IMR-90 (cell line): ENCODE measurements at regions not wholly inside any gene's neighbourhood (a gene's known extent, or its start where the extent isn't known, plus 50 kb on each side); places are given as distances from the start of the nearest gene placed in this dataset.

Experiments used
- ATAC-seq: fragments of 200-7000 bp; cut with Tn5 transposase; 2 replicates; pipeline ENCODE4 v1.9.1; 2020; ENCODE audit warnings: low read depth, mild to moderate bottlenecking, moderate library complexity
- BruUV-seq: library from RNA; stranded (reverse); fragments of 400-500 nt; replicated peaks from 2 replicates; lab custom pipeline; 2021; lab: Mats Ljungman, UMichigan
- CTCF ChIA-PET: fragments of 300-600 bp; formaldehyde crosslinking; extraction: SDS; loops from one replicate; lab custom pipeline; 2021; ENCODE audit warnings: antibody characterized with exemption; lab: Yijun Ruan, JAX
- POLR2A ChIA-PET: fragments of 300-600 bp; sonication (Branson Sonifier 250); formaldehyde crosslinking; loops from one replicate; lab custom pipeline; 2022; ENCODE audit warnings: antibody characterized with exemption; ENCODE audit not compliant: unreplicated experiment; lab: Charles Lee
- DNase-seq: peaks from one replicate; pipeline ENCODE4 v3.0.0; 2013
- H2AFZ ChIP-seq: replicated peaks from 2 replicates; pipeline ENCODE3; 2013; ENCODE audit warnings: low read length, mild to moderate bottlenecking; ENCODE audit not compliant: poor library complexity
- H2AK5ac ChIP-seq: 2 replicates; pipeline ENCODE4 v1.6.1; 2013; ENCODE audit warnings: low read depth, low read length, inconsistent platforms
- H2AK9ac ChIP-seq: replicated peaks from 2 replicates; pipeline ENCODE3; 2013; ENCODE audit warnings: mild to moderate bottlenecking, low read depth, low read length, moderate library complexity; ENCODE audit not compliant: poor library complexity
- H2BK120ac ChIP-seq: 2 replicates; pipeline ENCODE4 v1.6.1; 2013; ENCODE audit warnings: low read depth, low read length, inconsistent platforms
- H2BK15ac ChIP-seq: 3 replicates; pipeline ENCODE4 v1.6.1; 2013; ENCODE audit warnings: low read depth, low read length, inconsistent platforms
- H2BK20ac ChIP-seq: 2 replicates; pipeline ENCODE4 v1.6.1; 2013; ENCODE audit warnings: low read depth, mild to moderate bottlenecking, inconsistent platforms, low read length, moderate library complexity
- H2BK5ac ChIP-seq: 2 replicates; pipeline ENCODE4 v1.6.1; 2013; ENCODE audit warnings: mild to moderate bottlenecking, low read depth, low read length, inconsistent platforms; ENCODE audit not compliant: poor library complexity, severe bottlenecking
- H3K14ac ChIP-seq: replicated peaks from 2 replicates; pipeline ENCODE4 v1.6.1; 2013; ENCODE audit warnings: low read depth, low read length, inconsistent platforms
- H3K18ac ChIP-seq: 2 replicates; pipeline ENCODE4 v1.6.1; 2013; ENCODE audit warnings: low read depth, low read length, control low read depth
- H3K23ac ChIP-seq: 2 replicates; pipeline ENCODE4 v1.6.1; 2013; ENCODE audit warnings: low read depth, low read length, inconsistent platforms
- H3K27ac ChIP-seq: 2 replicates; pipeline ENCODE4 v1.5.1; 2013; ENCODE audit warnings: mild to moderate bottlenecking, control low read depth, low read length; ENCODE audit not compliant: insufficient read depth
- H3K27me3 ChIP-seq: 2 replicates; pipeline ENCODE4 v1.6.1; 2013; ENCODE audit warnings: low read length; ENCODE audit not compliant: control insufficient read depth, insufficient read depth
- H3K36me3 ChIP-seq: 2 replicates; pipeline ENCODE4 v1.6.1; 2013; ENCODE audit warnings: low read length, mixed read lengths; ENCODE audit not compliant: control insufficient read depth, insufficient read depth
- H3K4ac ChIP-seq: 2 replicates; pipeline ENCODE4 v1.6.1; 2013; ENCODE audit warnings: low read depth, low read length, inconsistent platforms
- H3K4me1 ChIP-seq: 2 replicates; pipeline ENCODE4 v1.6.1; 2013; ENCODE audit warnings: low read length, mixed read lengths; ENCODE audit not compliant: control insufficient read depth, insufficient read depth
- H3K4me2 ChIP-seq: 2 replicates; pipeline ENCODE4 v1.6.1; 2013; ENCODE audit warnings: low read depth, mild to moderate bottlenecking, control low read depth, low read length, moderate library complexity
- H3K4me3 ChIP-seq: 2 replicates; pipeline ENCODE4 v1.5.1; 2013; ENCODE audit warnings: low read depth, mild to moderate bottlenecking, control low read depth, low read length, moderate library complexity; ENCODE audit not compliant: insufficient read depth
- H3K56ac ChIP-seq: 2 replicates; pipeline ENCODE4 v1.6.1; 2013; ENCODE audit warnings: low read length, inconsistent platforms; ENCODE audit not compliant: insufficient read depth; ENCODE audit errors: extremely low read depth
- H3K79me1 ChIP-seq, 2 experiments: 2 replicates each; pipeline ENCODE4 v1.6.1; 2013; ENCODE audit warnings: low read length in 2 of 2, inconsistent platforms in 1 of 2, low read depth in 1 of 2
- H3K9ac ChIP-seq: 2 replicates; pipeline ENCODE4 v1.6.1; 2013; ENCODE audit warnings: low read depth, low read length, control low read depth
- H3K9me1 ChIP-seq: 2 replicates; pipeline ENCODE4 v1.6.1; 2013; ENCODE audit warnings: low read length, inconsistent platforms; ENCODE audit not compliant: insufficient read depth
- H3K9me3 ChIP-seq: 2 replicates; pipeline ENCODE4 v1.6.1; 2013; ENCODE audit warnings: low read length; ENCODE audit not compliant: control insufficient read depth, insufficient read depth
- H4K20me1 ChIP-seq: 2 replicates; pipeline ENCODE4 v1.6.1; 2013; ENCODE audit warnings: low read length, inconsistent platforms; ENCODE audit not compliant: insufficient read depth
- H4K5ac ChIP-seq: 2 replicates; pipeline ENCODE4 v1.6.1; 2013; ENCODE audit warnings: mild to moderate bottlenecking, low read depth, low read length, control low read depth
- H4K8ac ChIP-seq, 2 experiments: 2 replicates each; pipeline ENCODE4 v1.6.1; 2013; ENCODE audit warnings: low read depth in 2 of 2, low read length in 2 of 2, control low read depth in 1 of 2, inconsistent platforms in 1 of 2
- H4K91ac ChIP-seq: 2 replicates; pipeline ENCODE4 v1.6.1; 2013; ENCODE audit warnings: low read depth, low read length, inconsistent platforms; ENCODE audit not compliant: insufficient read depth
- BHLHE40 ChIP-seq: fragments of 150-350 bp; IDR thresholded peaks from 2 replicates; pipeline ENCODE4 v1.6.1; 2016; ENCODE audit warnings: mild to moderate bottlenecking, low read depth, low read length
- CEBPB ChIP-seq: IDR thresholded peaks from 2 replicates; pipeline ENCODE4 v1.6.1; 2012; ENCODE audit warnings: low read depth, low read length, improper control_type of control experiment
- CHD1 ChIP-seq: IDR thresholded peaks from 2 replicates; pipeline ENCODE4 v1.6.1; 2012; ENCODE audit warnings: low read depth, low read length, improper control_type of control experiment
- MAFK ChIP-seq: IDR thresholded peaks from 2 replicates; pipeline ENCODE4 v1.6.1; 2012; ENCODE audit warnings: low read depth, low read length, improper control_type of control experiment
- MXI1 ChIP-seq: IDR thresholded peaks from 2 replicates; pipeline ENCODE4 v1.6.1; 2012; ENCODE audit warnings: low read depth, mild to moderate bottlenecking, low read length, moderate library complexity, borderline replicate concordance
- NFE2L2 ChIP-seq: fragments of 150-350 bp; IDR thresholded peaks from 2 replicates; pipeline ENCODE4 v1.6.1; 2016; ENCODE audit warnings: low read depth, mild to moderate bottlenecking, low read length
- POLR2A ChIP-seq: IDR thresholded peaks from 2 replicates; pipeline ENCODE4 v1.6.1; 2012; ENCODE audit warnings: mild to moderate bottlenecking, low read depth, low read length
- RCOR1 ChIP-seq: IDR thresholded peaks from 2 replicates; pipeline ENCODE4 v1.6.1; 2012; ENCODE audit warnings: mild to moderate bottlenecking, low read length, improper control_type of control experiment; ENCODE audit not compliant: insufficient replicate concordance
- RFX5 ChIP-seq: IDR thresholded peaks from 2 replicates; pipeline ENCODE4 v1.8.0; 2012; ENCODE audit warnings: low read depth, mild to moderate bottlenecking, low read length, moderate library complexity
- dilution Hi-C: fragments of 300-500 bp; cut with HindIII; formaldehyde crosslinking; loops from one replicate; pipeline ENCODE4 v1.14.3; 2018; ENCODE audit warnings: low sequenced_read_pairs; ENCODE audit not compliant: unreplicated experiment
- in situ Hi-C: fragments of 300-500 bp; cut with MboI; formaldehyde crosslinking; loops from 3 replicates; pipeline ENCODE4 v1.14.3; 2019; ENCODE audit warnings: low sequenced_read_pairs, inconsistent platforms, mixed read lengths
- intact Hi-C: fragments of 100-400 bp; cut with micrococcal nuclease; formaldehyde crosslinking; loops from 2 replicates; pipeline ENCODE4 v1.10.0; 2022
- TF ChIP-seq, protein P1 (sequence below): fragments of 150-350 bp; IDR thresholded peaks from 2 replicates; pipeline ENCODE4 v1.6.1; 2017; ENCODE audit warnings: mild to moderate bottlenecking, antibody characterized with exemption, low read length, low read depth
- TF ChIP-seq, protein P2 (sequence below): conservative IDR thresholded peaks from 2 replicates; pipeline ENCODE4 v1.5.1; 2012; ENCODE audit warnings: mild to moderate bottlenecking, low read depth, low read length, improper control_type of control experiment

DNA sequence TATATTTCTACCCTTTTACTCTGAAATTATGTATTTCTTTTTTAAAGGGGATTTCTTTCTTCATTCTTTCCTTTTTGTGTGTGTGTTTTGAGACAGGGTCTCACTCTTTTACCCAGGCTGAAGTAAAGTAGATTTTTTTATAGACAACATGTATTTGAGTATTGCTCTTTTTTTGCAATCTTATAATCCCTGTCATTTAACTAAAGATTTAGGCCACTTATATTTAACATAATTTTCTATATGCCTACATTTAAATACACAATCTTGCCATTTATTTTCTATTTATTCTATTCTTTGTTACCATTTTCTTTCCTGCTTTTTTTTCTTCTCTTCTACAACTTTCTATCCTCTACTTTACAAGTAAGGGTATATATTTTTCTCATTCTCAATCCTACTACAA is 416.0 kb upstream of the IRX2 start:
- TF ChIP-seq CEBPB = no peak
- no peak for TF ChIP-seq RCOR1
- no peak for TF ChIP-seq MAFK
- TF ChIP-seq, protein P1, sequence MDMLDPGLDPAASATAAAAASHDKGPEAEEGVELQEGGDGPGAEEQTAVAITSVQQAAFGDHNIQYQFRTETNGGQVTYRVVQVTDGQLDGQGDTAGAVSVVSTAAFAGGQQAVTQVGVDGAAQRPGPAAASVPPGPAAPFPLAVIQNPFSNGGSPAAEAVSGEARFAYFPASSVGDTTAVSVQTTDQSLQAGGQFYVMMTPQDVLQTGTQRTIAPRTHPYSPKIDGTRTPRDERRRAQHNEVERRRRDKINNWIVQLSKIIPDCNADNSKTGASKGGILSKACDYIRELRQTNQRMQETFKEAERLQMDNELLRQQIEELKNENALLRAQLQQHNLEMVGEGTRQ = no peak
- no peak for TF ChIP-seq BHLHE40
- no peak for TF ChIP-seq NFE2L2
- no peak for TF ChIP-seq CHD1
- TF ChIP-seq MXI1 = no peak
- TF ChIP-seq, protein P2, sequence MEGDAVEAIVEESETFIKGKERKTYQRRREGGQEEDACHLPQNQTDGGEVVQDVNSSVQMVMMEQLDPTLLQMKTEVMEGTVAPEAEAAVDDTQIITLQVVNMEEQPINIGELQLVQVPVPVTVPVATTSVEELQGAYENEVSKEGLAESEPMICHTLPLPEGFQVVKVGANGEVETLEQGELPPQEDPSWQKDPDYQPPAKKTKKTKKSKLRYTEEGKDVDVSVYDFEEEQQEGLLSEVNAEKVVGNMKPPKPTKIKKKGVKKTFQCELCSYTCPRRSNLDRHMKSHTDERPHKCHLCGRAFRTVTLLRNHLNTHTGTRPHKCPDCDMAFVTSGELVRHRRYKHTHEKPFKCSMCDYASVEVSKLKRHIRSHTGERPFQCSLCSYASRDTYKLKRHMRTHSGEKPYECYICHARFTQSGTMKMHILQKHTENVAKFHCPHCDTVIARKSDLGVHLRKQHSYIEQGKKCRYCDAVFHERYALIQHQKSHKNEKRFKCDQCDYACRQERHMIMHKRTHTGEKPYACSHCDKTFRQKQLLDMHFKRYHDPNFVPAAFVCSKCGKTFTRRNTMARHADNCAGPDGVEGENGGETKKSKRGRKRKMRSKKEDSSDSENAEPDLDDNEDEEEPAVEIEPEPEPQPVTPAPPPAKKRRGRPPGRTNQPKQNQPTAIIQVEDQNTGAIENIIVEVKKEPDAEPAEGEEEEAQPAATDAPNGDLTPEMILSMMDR = no peak
- no peak for TF ChIP-seq RFX5
- TF ChIP-seq POLR2A = no peak
- Histone ChIP-seq H4K91ac (no peak overlapping the region), H3K36me3 (no peaks in the 10 kb centered on the region), H3K27ac (no peak overlapping the region), H3K4me1 (no peaks in the 10 kb centered on the region), H3K27me3 (no peaks in the 10 kb centered on the region), H3K9me3 (peaks cover 9% of the 10 kb centered on the region; the same call in 1 of the 2 replicates), H3K14ac (no peak overlapping the region), H3K23ac (no peak overlapping the region), H2BK15ac (no peak overlapping the region), H2AK9ac (no peak overlapping the region), H3K4me2 (no peak overlapping the region), H3K9ac (no peak overlapping the region), H4K5ac (no peak overlapping the region), H3K4ac (no peak overlapping the region), H3K79me1 (no peaks in the 10 kb centered on the region), H4K20me1 (no peaks in the 10 kb centered on the region), H2AK5ac (no peak overlapping the region), H3K4me3 (no peak overlapping the region), H4K8ac (no peak overlapping the region), H2BK120ac (no peak overlapping the region), H2BK20ac (no peak overlapping the region), H3K56ac (no peak overlapping the region), H2AFZ (no peak overlapping the region), H3K18ac (no peak overlapping the region), H2BK5ac (no peak overlapping the region), H3K9me1 (no peaks in the 10 kb centered on the region)
- ATAC-seq (no peak), DNase-seq (no peak)
- ChIA-PET CTCF (no interaction called here), POLR2A (no interaction called here)
- in situ Hi-C loops (no loop called here), intact Hi-C loops (no loop called here), dilution Hi-C loops (no loop called here)
- BruUV-seq = no TSS peak
